Cerebellar cortex (tissue), 1 donor: ENCODE measurements at regions not wholly inside any gene's neighbourhood (a gene's known extent, or its start where the extent isn't known, plus 50 kb on each side); places are given as distances from the start of the nearest gene placed in this dataset.
"Not testable (repeated sequence)": the region's sequence is repeated elsewhere in the genome, so short reads cannot be mapped to it uniquely, and the experiment has no call there.

Source experiments
- DNase-seq: peaks from one replicate; pipeline ENCODE4 v3.0.0-alpha.2; 2015; ENCODE audit warnings: low spot score

DNA sequence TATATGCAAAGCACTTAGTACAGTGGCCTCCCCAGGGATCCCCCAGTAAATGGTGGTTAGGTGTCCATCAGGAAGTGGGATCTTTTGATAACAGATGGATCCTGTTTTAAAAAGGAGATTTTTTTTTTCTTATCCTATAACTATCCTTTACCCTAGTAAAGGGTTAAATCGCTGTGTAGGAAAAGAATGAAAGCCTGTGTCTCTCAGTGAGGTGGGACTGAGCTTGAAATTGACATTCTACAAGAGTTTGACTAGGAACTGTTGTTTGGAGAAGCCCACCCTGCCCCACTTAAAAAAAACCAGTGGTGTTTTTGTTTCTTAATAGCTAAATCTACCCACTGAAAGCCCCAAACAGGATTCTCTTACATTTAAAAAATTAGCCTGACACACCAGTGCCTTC lies 112.2 kb upstream of the EGLN3 start:
- no peak for DNase-seq

DNA sequence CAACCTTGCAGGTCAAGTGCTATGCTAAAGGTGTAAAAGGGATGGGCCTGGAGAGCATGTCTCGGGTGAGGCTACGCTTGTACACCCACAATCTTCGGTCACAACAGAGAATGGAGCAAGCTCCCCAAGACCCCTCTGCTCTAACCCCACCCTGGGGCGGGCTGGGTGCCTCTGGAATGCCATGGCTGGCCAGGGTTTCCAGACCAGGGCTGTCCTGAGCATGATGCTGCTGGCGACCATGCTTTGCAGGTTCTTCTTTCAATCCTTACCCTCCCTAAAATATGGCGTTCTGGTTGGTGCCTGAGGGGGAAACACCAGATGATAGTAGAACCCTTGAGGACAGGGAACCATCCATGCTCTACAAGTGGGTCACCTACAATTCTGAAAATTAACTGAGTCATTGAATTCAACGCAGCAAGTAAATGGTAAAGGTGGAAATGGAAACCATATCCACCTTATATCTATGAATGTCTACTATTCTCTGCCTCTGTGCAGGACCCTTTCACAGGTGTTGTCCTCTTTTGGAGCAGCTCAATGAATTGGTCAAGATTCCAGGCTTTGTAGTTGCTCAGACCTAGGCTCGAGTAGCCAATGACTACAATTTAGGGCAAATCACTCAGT lies 111.6 kb upstream of the EGLN3 start:
- DNase-seq = no peak

DNA sequence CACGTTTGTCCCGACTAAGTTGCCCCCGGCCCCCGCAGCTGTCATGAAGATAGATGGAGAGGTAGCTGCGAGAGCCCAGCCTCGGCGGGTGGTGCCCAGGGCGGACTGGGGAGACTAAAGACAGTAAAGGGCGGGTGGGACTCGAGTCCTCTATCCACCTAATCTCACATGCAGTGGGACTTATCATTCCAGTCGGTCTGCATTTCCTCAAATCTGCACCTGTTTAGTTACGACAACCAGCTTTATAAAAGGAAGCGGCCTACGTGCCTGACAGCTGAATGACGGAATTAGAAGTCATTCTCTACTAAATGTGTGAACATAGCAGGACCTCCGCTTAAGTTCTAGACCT lies 109.8 kb upstream of the EGLN3 start:
- no peak for DNase-seq

DNA sequence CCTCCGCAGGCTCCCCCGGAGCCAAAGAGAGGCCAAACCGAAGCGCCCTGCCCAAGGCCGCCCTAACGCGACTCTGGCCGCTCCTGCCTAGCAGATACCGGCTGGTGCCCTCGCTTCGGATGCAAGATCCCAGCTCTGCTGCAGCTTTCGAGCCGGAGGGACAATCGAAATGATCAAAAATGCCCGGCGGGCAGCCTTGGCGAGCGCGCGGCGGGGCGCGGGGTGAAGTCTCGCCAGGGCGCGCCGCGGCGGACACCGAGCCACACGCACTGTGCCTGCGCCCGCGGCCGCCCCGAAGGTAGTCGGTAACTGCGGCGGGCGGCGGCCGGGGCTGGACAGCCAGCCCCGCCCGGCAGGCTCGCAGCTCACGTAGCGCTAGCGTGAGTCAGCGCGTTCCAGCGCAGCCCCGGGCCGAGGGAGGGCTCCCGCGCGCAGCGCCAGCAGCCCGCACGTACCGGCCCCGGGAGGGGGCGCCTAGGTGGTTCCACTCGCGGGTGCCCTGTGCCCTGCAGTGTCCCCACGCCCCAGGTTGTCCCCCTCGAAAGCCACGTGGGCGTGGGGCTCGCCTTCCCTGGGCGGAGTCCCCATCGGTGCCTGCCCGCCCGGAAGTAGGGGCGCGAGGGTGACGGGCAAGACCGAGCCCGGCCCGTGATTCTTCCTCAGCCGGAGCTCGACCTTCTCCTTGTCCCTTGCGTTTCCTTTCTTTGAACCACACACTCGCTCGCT lies 109.2 kb upstream of the EGLN3 start:
- DNase-seq = no peak

DNA sequence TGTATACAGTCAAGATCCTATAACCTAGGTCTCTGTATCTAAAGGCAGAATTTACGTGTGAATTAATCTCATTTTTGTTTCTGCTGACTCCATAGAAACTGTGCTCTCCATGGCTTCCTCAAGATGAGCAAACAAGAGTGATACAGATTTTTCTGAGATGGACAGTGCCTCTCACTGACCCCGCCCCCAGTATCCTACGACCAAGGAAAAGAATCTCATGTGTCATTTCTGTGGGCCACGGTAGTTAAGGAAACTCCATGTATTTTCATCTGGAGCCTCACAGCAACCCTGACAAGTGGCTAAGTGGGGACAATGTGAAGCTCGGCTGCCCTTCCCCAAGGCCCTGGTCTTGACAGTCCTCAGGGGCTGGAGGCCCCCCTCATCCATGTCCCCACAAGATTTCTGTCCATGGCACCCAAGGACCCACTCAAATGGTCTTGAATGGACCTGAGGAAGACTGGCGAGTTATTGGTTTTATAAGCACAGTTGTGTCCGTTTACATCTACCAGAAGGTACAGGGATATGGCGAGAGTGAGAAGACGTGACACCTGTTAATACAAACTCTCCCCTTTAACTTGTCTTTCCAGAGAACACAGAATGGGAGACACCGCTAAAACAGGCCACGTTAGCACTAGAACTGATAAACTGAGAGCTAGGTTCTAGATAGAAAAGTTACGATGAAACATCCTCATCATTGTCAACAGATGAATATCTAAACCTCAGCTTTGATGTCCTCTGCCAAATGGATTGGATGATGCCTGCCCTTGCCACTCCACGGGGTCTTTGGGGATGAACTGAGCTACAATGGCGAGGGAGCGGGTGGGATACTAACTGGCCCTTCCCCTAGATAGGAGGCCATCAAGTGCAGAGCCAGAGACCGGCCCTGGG lies 108.4 kb upstream of the EGLN3 start:
- no peak for DNase-seq

DNA sequence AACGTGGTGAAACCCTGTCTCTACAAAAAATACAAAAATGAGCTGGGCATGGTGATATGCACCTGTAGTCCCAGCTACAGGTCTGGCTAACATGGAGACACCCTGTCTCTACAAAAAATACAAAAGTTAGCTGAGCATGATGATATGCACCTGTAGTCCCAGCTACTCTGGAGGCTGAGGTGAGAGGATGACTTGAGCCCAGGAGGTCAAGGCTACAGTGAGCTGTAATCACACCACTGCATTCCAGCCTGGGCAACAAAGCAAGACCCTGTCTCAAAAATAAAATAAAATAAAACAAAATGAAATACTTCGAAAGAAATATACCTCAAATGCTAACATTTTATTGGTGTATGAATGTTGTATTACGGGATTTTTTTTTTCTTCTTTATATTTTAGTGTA lies 107.6 kb upstream of the EGLN3 start:
- no peak for DNase-seq

GRCh38 chr14:34056046-34056445 lies 105.2 kb upstream of the EGLN3 start:
- no peak for DNase-seq

DNA sequence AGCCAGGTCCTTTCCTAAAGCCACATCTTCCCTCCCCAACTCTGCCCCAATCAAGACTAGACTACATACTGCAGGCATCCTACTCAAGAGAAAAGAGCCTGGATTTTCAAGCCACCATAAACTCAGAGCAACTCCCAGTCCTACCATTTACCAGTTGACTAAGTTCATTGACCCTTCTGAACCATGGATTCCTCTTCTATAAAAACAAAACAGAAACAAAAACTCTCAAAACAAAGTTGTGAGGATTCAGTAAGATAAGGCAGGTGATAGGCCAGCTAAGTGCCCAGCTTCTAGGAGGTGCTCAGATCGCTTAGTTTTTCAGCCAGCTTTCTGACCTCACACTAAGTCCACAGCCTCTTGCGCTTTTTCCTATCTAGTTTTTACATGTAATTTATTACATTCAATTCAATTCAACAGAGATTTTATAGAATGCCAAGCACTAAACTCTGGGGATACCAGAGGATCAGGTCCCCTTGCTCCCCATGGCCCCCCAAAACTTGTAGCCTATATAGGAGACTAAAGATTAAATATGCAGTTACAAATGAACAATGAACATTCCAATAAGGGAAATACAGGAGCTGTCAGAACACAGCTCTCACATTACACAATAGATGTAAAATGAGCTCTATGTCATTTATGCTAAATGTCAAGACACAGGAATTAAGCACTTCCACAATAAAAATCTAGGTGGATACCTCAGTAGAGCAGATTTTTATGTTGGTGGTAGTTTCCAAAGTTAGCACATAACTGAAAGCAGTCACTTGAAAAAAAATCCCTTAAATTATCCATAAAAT lies 104.5 kb upstream of the EGLN3 start:
- no peak for DNase-seq

DNA sequence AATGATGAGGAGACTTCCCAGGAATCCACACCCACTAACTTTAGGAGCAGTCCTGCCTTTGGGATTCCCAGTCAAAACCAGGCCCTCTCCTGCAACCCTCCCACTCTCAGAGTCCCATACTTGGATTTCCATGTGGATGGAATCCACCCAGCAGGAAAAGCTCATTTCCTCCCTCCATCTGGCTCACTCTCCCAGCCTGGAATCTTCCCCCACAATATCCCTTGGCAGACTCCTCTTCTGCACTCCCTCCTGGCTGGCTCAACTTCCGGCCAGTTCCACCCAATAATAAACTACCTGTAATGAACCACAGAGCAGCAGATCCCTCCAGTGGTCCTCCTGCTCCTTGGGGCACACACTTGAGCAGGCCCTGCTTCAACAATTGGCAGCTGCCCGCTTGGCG lies 102.8 kb upstream of the EGLN3 start:
- DNase-seq = peak; percentile 80

DNA sequence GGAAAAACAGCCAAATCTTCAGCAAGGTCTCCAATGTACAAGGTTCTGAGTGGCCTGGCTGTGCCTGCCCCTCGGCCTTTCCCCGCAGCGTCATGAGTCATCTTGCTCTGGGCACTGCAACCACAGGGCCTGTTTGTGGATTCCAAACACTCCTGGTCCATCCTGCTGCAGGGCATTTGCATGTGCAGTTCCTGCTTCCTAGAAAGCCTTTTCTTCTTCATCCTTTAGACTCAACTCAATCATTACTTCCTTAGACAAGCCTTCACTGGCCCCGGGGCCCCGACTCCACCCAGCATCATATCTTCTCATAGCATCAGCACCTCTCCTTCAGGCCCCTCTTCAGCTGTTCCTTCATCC lies 101.8 kb upstream of the EGLN3 start:
- no peak for DNase-seq

DNA sequence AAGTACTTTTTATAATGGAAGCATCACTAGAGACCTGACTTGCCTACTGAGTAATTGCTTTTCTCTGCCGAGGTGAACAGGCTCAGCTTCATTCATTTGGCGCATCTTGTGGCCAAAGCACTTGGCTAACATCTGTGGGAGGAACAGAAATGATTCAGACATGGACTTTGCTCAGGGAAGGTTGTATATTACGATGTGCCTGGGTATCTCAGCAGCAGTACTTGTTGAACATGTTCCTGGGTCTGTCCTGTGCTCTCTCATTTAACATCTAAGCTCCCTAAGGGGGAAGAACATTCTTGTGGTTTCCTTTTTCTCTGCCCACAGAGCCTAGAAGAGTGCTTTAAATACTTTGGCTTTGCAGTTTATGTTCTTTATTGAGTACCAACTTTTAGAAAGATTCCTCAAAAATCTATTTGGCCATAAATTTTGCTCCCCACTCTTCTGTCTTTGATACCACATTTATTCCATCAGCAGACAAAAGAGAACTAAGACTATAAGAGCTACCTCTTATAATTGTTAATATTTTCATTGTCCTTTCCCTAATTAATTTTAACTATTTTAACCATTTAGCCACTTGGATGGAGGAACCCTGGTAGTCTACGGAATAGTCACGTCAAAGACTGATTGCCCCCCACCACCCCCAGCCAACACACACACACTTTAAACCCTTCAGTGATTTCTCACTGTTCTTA lies 101.2 kb upstream of the EGLN3 start:
- DNase-seq = no peak

GRCh38 chr14:34050606-34051005 lies 99.7 kb upstream of the EGLN3 start:
- DNase-seq = no peak

DNA sequence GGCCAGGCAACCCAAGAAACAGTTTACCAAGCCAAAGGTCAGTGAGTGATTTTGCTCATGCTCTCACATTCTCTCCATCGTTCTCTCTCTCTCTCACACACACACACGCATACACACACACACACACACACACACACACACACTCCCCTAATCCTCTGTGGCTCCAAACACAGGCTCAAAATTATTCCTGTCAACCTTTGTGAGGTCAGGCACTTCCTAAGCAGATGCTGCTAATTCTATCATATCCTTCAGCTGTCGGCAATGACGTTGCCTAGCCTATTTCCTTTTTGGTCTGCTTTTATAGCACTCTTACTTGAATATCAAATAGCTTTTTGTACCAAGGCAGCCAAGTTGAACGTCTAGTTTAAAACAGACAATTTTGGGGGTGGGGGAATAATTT lies 98.9 kb upstream of the EGLN3 start:
- no peak for DNase-seq

GRCh38 chr14:34049187-34049586 lies 98.3 kb upstream of the EGLN3 start:
- not testable (repeated sequence) for DNase-seq

- DNase-seq = no peak
Observed at GRCh38 chr14:34046799-34047520, 96.1 kb upstream of the EGLN3 start.

- no peak for DNase-seq
Observed at GRCh38 chr14:34044666-34045306, 93.9 kb upstream of the EGLN3 start.

- no peak for DNase-seq
Observed at GRCh38 chr14:34044373-34044637, 93.4 kb upstream of the EGLN3 start.

- DNase-seq = no peak
Observed at GRCh38 chr14:34043627-34044372, 92.9 kb upstream of the EGLN3 start.

- no peak for DNase-seq
Observed at GRCh38 chr14:34041220-34041619, 90.3 kb upstream of the EGLN3 start.

- no peak for DNase-seq
Observed at GRCh38 chr14:34040766-34041165, 89.9 kb upstream of the EGLN3 start.
